ENCODE measurements at regions not wholly inside any gene's neighbourhood (a gene's known extent, or its start where the extent isn't known, plus 50 kb on each side); places are given as distances from the start of the nearest gene placed in this dataset.

- H3K27ac ChIP-seq = peak overlapping the region; percentile 66 to 71
These were observed 126.4 kb upstream of the GADD45A start for GRCh38 chr1:67558449-67559193.

GRCh38 chr1:67559222-67559700, 125.7 kb upstream of the GADD45A start:
- TF ChIP-seq CTCF (IDR thresholded peaks at IDR 0.05) = no peak
- TF ChIP-seq POLR2A (IDR thresholded peaks at IDR 0.05) = no peak
- Histone ChIP-seq H3K9me3 (no peaks in the 10 kb centered on the region), H3K4me3 (peak overlapping the region; percentile 2 to 7), H3K27ac (peak overlapping the region; percentile 66 to 71), H3K27me3 (no peaks in the 10 kb centered on the region), H3K36me3 (no peaks in the 10 kb centered on the region), H3K4me1 (peaks cover 0 to 5% of the 10 kb centered on the region in 2 donors)
- intact Hi-C loops (cut with DNase I; ENCODE audit: low total_unique reads) = no loop called here
- DNase-seq = peak; percentile 59 to 77

More at GRCh38 chr1:67558449-67559193, 126.4 kb upstream of the GADD45A start:
- no peak for DNase-seq
- intact Hi-C loops (cut with DNase I; ENCODE audit: low total_unique reads) = no loop called here
- no peak overlapping the region for H3K4me3 ChIP-seq
- no peaks in the 10 kb centered on the region for H3K27me3 ChIP-seq
- H3K36me3 ChIP-seq = no peaks in the 10 kb centered on the region
- H3K4me1 ChIP-seq = peaks cover 0 to 5% of the 10 kb centered on the region in 2 donors
- H3K9me3 ChIP-seq = no peaks in the 10 kb centered on the region
- no peak for TF ChIP-seq CTCF (IDR thresholded peaks at IDR 0.05)
- TF ChIP-seq POLR2A (IDR thresholded peaks at IDR 0.05) = no peak

DNA sequence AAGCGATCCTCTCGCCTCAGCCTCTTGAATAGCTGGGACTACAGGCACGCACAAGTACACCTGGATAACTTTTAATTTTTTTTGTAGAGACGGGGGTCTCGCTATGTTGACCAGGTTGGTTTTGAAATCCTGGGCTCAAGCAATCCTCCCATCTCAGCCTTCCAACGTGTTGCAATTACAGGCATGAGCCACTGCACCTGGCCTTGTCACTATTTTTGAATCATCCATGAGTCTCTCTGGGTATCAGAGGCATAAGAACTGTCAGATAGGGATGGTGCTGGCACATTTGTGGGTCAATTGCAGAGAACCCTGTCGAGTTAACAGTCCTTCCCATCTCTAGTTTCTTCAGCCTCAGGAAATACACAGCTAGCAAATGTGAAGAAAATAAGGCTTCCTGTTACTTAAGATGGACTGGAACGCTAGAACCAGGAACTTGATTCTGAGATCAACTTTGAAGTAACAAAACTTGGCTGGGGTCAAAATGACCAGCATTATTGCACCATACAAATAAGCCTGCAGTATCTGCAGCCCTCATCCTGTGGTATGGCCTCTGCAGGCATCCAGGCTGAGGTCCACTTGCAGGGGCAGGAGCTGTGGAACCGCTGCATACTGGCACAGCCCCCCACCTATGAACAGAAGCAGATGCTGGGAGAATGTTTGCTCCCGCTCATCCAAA, 124.3 kb upstream of the GADD45A start:
- H3K4me1 ChIP-seq = peaks cover 0 to 5% of the 10 kb centered on the region in 2 donors
- intact Hi-C loops (cut with DNase I; ENCODE audit: low total_unique reads) = loop anchor here (10.0 kb wide), 2 partner anchors 124 to 194 kb away; partner anchors contain the start of gene GADD45A

GRCh38 chr1:67561704-67562113, 123.3 kb upstream of the GADD45A start:
- no peak overlapping the region for H3K4me3 ChIP-seq
- peak; percentile 81 to 92 for DNase-seq
- intact Hi-C loops (cut with DNase I; ENCODE audit: low total_unique reads) = loop anchor here (10.0 kb wide), 2 partner anchors 123 to 193 kb away; partner anchors contain the start of gene GADD45A
- H3K36me3 ChIP-seq = no peaks in the 10 kb centered on the region
- peak; percentile 72 to 88 (median 77) for TF ChIP-seq CTCF (IDR thresholded peaks at IDR 0.05)
- TF ChIP-seq POLR2A (IDR thresholded peaks at IDR 0.05) = no peak
- peak overlapping the region in 1 of 2 donors; percentile 71 for H3K27ac ChIP-seq
- H3K9me3 ChIP-seq = no peaks in the 10 kb centered on the region
- peaks cover 0 to 5% of the 10 kb centered on the region in 2 donors for H3K4me1 ChIP-seq
- no peaks in the 10 kb centered on the region for H3K27me3 ChIP-seq

More for the DNA sequence above, 124.3 kb upstream of the GADD45A start:
- DNase-seq = peak in 1 of 2 donors; percentile 44
- H3K27me3 ChIP-seq = no peaks in the 10 kb centered on the region
- no peaks in the 10 kb centered on the region for H3K36me3 ChIP-seq
- H3K27ac ChIP-seq = peak overlapping the region; percentile 66 to 71
- no peaks in the 10 kb centered on the region for H3K9me3 ChIP-seq
- no peak for TF ChIP-seq CTCF (IDR thresholded peaks at IDR 0.05)
- TF ChIP-seq POLR2A (IDR thresholded peaks at IDR 0.05) = no peak
- no peak overlapping the region for H3K4me3 ChIP-seq
